Karpas-422 (cell line): ENCODE measurements at regions not wholly inside any gene's neighbourhood (a gene's known extent, or its start where the extent isn't known, plus 50 kb on each side); places are given as distances from the start of the nearest gene placed in this dataset.

Experiments
- DNase-seq: peaks from one replicate; pipeline ENCODE4 v3.0.0-alpha.2; 2015
- H2AFZ ChIP-seq: fragments of 200-600 bp; sonication (generic); 2 replicates; pipeline ENCODE4 v1.6.1; 2014; ENCODE audit warnings: antibody characterized with exemption, low read length, mixed read lengths
- H3K27ac ChIP-seq: fragments of 200-600 bp; sonication (generic); 2 replicates; pipeline ENCODE4 v1.5.1; 2014; ENCODE audit warnings: mild to moderate bottlenecking, low read length, moderate library complexity
- H3K27me3 ChIP-seq: fragments of 200-600 bp; sonication (generic); 2 replicates; pipeline ENCODE4 v1.6.1; 2014; ENCODE audit warnings: low read length, mixed read lengths
- H3K36me3 ChIP-seq: fragments of 200-600 bp; sonication (generic); 2 replicates; pipeline ENCODE4 v1.6.1; 2014; ENCODE audit warnings: low read length, mixed read lengths; ENCODE audit not compliant: insufficient read depth
- H3K4me1 ChIP-seq: fragments of 200-600 bp; sonication (generic); 2 replicates; pipeline ENCODE4 v1.6.1; 2014; ENCODE audit warnings: mild to moderate bottlenecking, low read length, mixed read lengths
- H3K4me2 ChIP-seq: fragments of 200-600 bp; sonication (generic); 2 replicates; pipeline ENCODE4 v1.6.1; 2014; ENCODE audit warnings: low read length, low read depth, mild to moderate bottlenecking; ENCODE audit not compliant: poor library complexity, severe bottlenecking
- H3K4me3 ChIP-seq: fragments of 200-600 bp; sonication (generic); 2 replicates; pipeline ENCODE4 v1.5.1; 2014; ENCODE audit warnings: mild to moderate bottlenecking, antibody characterized with exemption, low read length, mixed read lengths
- H3K79me2 ChIP-seq: fragments of 200-600 bp; sonication (generic); 2 replicates; pipeline ENCODE4 v1.6.1; 2014; ENCODE audit warnings: mild to moderate bottlenecking, low read length, mixed read lengths
- H3K9ac ChIP-seq: fragments of 200-600 bp; sonication (generic); 2 replicates; pipeline ENCODE4 v1.6.0; 2014; ENCODE audit warnings: low read length
- H3K9me2 ChIP-seq: fragments of 200-600 bp; sonication (generic), shearing (Covaris generic); replicated peaks from 2 replicates; pipeline ENCODE4 v1.6.0; 2014; ENCODE audit warnings: mild to moderate bottlenecking, low read length, moderate library complexity; ENCODE audit not compliant: insufficient read depth
- H3K9me3 ChIP-seq: fragments of 300-700, 200-600 bp; sonication (generic); 2 replicates; pipeline ENCODE4 v1.6.1; 2014; ENCODE audit warnings: low read length, mixed read lengths
- H4K20me1 ChIP-seq: fragments of 200-600 bp; sonication (generic); 2 replicates; pipeline ENCODE4 v1.6.1; 2014; ENCODE audit warnings: mild to moderate bottlenecking, antibody characterized with exemption, low read length, low read depth; ENCODE audit not compliant: insufficient read depth

DNA sequence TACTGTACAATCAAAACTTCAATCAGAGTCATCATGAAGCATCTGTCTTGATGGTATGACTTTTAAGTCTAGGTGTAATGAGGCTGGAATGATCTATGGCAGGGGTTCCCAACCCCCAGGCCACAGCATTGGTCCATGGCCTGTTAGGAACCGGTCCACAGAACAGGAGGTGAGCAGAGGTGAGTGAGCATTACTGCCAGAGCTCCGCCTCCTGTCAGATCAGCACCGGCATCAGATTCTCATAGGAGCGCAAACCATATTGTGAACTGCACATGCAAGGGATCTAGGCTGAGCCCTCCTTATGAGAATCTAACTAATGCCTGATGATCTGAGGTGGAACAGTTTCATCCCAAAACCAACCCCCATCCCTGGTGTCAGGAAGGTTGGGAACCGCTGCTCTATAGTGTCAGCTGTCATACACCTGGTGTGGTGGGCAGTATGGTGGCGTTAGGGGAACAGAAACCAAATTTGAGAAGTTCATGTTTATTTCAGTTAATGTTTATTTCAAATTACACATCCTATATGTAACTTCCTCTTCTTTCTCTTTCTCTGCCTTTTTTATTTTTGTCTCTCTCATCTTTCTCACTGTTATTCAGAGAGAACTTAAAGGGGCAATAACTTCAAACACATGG lies 432.6 kb downstream of the TNS3 start:
- H3K9ac ChIP-seq: no peak overlapping the region
- H3K4me3 ChIP-seq: no peak overlapping the region
- H3K36me3 ChIP-seq: no peaks in the 10 kb centered on the region
- no peak overlapping the region for H2AFZ ChIP-seq
- H3K27ac ChIP-seq: no peak overlapping the region
- no peaks in the 10 kb centered on the region for H3K79me2 ChIP-seq
- H3K9me3 ChIP-seq: no peaks in the 10 kb centered on the region
- no peaks in the 10 kb centered on the region for H4K20me1 ChIP-seq
- DNase-seq: no peak
- H3K27me3 ChIP-seq: no peaks in the 10 kb centered on the region
- no peaks in the 10 kb centered on the region for H3K9me2 ChIP-seq
- no peak overlapping the region for H3K4me2 ChIP-seq
- H3K4me1 ChIP-seq: 0 out of 2 replicates have a peak, but pooled peaks cover 4% of the 10 kb centered on the region

DNA sequence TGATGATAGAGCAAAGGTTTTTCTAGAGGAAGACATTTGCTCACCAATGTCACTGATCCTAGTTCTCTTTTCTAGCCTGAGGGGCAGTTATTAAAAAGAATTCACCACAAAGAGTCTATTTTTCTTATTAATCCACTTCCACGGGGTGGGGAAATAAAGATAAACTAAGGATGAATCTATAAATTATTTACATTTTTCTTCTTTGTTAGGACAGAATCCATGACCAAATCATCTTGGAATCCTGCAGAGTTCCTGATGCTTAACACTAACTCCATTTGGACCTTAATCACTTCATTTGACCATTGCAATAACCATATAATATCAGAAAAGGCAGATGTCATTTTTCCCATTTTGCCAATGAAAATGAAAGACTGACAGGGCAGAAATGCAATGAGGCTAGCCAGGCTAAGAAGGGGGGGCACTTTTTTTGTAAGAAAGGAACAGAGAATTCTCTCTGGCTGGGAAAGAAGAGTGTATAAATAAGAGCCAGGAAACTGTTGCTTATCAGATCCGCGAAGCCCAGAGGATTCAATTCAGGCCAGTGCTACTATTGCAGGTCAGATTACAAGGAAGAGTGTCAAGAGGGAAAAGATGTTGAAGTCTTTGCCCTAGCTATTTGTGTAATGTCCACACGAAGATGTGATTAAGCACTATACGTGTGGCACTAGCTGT lies 433.2 kb downstream of the TNS3 start:
- no peak overlapping the region for H2AFZ ChIP-seq
- no peak overlapping the region for H3K4me2 ChIP-seq

DNA sequence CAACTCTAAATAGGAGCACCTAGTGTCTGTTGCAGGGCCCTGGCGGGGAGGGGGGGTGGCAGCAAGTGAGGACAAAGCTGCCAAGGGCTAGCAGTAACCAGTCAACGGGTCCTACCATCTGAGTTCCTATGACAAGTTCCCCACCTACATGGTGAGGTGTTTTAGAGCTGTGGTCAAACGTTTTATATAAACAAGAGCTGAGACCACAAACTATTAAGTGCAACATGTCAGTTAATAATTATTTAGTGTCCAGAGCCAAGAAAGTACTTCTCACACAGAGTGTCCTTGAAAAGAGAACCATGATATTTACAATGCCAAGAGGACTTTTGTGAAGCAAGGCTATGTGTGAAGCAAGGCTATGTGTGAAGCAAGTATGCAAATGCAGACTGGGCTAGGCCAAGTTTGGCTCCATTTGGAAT lies 434.7 kb downstream of the TNS3 start:
- Histone ChIP-seq H3K4me2 (no peak overlapping the region), H3K4me3 (no peak overlapping the region)

More for the DNA sequence above, 433.2 kb downstream of the TNS3 start:
- Histone ChIP-seq H3K36me3 (no peaks in the 10 kb centered on the region), H3K27me3 (no peaks in the 10 kb centered on the region), H3K4me3 (no peak overlapping the region), H3K79me2 (no peaks in the 10 kb centered on the region), H3K9me2 (no peaks in the 10 kb centered on the region), H3K4me1 (0 out of 2 replicates have a peak, but pooled peaks cover 4% of the 10 kb centered on the region), H3K9me3 (no peaks in the 10 kb centered on the region), H3K27ac (no peak overlapping the region), H4K20me1 (no peaks in the 10 kb centered on the region), H3K9ac (no peak overlapping the region)
- no peak for DNase-seq

DNA sequence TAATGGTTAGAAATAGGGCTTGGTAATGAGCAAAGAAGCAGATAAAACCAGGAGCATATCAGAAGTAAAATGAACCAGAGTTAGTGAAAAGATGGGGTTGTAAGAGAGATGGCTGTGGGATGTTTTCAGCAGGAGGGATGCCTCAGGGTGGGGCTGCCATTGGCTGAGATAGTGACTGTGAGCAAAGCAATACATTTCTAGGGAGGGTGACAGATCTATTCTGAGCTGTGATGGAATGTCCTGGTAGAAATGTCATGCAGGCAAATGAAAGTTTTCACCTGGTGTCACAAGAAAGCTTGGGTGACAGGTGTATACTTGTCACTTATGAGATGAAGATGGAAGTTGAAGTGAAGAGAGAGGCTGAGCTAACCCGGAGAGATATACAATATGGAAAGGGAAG lies 435.9 kb downstream of the TNS3 start:
- no peak for DNase-seq
- no peak overlapping the region for H2AFZ ChIP-seq

More for the DNA sequence above, 434.7 kb downstream of the TNS3 start:
- no peak overlapping the region for H2AFZ ChIP-seq
- no peaks in the 10 kb centered on the region for H3K79me2 ChIP-seq
- H3K4me1 ChIP-seq: 0 out of 2 replicates have a peak, but pooled peaks cover 4% of the 10 kb centered on the region
- no peaks in the 10 kb centered on the region for H3K36me3 ChIP-seq
- DNase-seq: no peak
- H3K27ac ChIP-seq: no peak overlapping the region
- H3K9ac ChIP-seq: no peak overlapping the region
- no peaks in the 10 kb centered on the region for H3K9me2 ChIP-seq
- H3K27me3 ChIP-seq: no peaks in the 10 kb centered on the region
- no peaks in the 10 kb centered on the region for H3K9me3 ChIP-seq
- no peaks in the 10 kb centered on the region for H4K20me1 ChIP-seq

DNA sequence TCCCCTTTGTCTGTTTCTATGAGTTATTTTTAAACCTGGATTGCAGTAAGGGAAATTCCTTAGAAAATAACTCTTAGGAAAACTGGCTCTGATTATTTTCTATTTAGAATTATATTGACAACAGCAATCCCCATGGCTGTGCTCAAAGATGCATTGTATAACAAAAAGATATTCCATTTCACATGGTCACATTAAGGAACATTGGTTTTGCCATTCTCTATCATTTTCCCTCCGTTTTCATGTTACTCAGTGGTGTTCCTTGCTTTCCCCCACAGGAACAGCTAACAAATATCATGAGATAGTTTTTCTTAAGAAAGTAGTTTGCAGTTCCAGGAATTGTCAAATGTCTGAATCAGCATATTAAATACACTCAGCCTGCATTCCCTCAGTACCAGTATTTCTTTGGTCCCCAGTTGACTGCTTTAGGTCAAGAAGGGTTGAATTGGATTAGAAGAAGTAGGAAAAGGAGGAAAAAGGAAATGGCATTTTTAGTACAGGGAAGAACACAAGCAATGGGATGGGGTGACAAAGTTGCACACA lies 436.7 kb downstream of the TNS3 start:
- Histone ChIP-seq H3K4me3 (no peak overlapping the region), H2AFZ (no peak overlapping the region), H3K27ac (no peak overlapping the region), H3K4me1 (peaks cover 6% of the 10 kb centered on the region), H3K27me3 (no peaks in the 10 kb centered on the region), H3K9me2 (no peaks in the 10 kb centered on the region), H3K4me2 (no peak overlapping the region), H3K9ac (no peak overlapping the region), H3K9me3 (no peaks in the 10 kb centered on the region), H3K36me3 (no peaks in the 10 kb centered on the region), H4K20me1 (no peaks in the 10 kb centered on the region), H3K79me2 (no peaks in the 10 kb centered on the region)
- DNase-seq: no peak

More for the DNA sequence above, 435.9 kb downstream of the TNS3 start:
- 0 out of 2 replicates have a peak, but pooled peaks cover 4% of the 10 kb centered on the region for H3K4me1 ChIP-seq
- no peaks in the 10 kb centered on the region for H4K20me1 ChIP-seq
- no peaks in the 10 kb centered on the region for H3K27me3 ChIP-seq
- H3K36me3 ChIP-seq: no peaks in the 10 kb centered on the region
- no peak overlapping the region for H3K27ac ChIP-seq
- H3K4me2 ChIP-seq: no peak overlapping the region
- H3K9me3 ChIP-seq: no peaks in the 10 kb centered on the region
- H3K9me2 ChIP-seq: no peaks in the 10 kb centered on the region
- no peaks in the 10 kb centered on the region for H3K79me2 ChIP-seq
- no peak overlapping the region for H3K4me3 ChIP-seq
- no peak overlapping the region for H3K9ac ChIP-seq

DNA sequence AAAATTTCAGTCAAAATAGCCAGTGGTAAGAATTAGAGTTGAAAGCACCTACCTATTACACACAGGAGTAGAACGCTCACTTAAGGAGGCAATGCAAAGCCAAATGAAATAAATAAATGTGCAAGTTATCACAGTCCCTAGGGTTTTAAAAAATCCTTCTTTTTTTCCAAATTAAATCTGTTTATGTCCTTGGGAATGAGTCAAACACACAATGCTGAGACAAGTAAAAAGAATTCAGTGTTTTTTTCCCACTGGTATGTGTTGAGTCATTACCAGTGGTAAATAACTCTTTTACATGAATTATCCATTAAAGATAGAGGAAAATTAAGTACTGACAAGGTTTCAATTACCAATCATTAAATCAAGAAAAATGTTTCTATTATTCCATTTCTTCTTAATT lies 438.6 kb downstream of the TNS3 start:
- Histone ChIP-seq H3K36me3 (no peaks in the 10 kb centered on the region), H3K9me3 (no peaks in the 10 kb centered on the region), H3K27ac (no peak overlapping the region), H3K9ac (no peak overlapping the region), H3K4me2 (no peak overlapping the region), H3K4me3 (no peak overlapping the region), H4K20me1 (no peaks in the 10 kb centered on the region), H3K9me2 (no peaks in the 10 kb centered on the region), H3K79me2 (no peaks in the 10 kb centered on the region), H3K27me3 (no peaks in the 10 kb centered on the region), H2AFZ (no peak overlapping the region), H3K4me1 (peaks cover 10% of the 10 kb centered on the region)
- no peak for DNase-seq

DNA sequence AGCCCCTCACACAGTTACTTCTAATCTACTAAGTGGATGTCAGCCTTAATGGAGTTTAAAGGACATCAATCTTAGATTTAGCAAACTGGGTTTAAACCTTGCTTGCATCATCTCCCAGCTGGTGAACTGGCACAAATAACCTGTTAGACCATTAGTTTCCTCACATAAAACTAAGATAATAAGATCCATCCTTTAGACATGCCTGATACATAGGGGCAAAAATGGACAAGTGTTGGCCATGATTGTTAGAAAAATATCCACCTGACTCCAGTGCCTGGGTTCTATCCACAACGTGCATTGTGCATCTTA lies 439.1 kb downstream of the TNS3 start:
- Histone ChIP-seq H3K79me2 (no peaks in the 10 kb centered on the region), H3K36me3 (no peaks in the 10 kb centered on the region)
- DNase-seq: no peak

DNA sequence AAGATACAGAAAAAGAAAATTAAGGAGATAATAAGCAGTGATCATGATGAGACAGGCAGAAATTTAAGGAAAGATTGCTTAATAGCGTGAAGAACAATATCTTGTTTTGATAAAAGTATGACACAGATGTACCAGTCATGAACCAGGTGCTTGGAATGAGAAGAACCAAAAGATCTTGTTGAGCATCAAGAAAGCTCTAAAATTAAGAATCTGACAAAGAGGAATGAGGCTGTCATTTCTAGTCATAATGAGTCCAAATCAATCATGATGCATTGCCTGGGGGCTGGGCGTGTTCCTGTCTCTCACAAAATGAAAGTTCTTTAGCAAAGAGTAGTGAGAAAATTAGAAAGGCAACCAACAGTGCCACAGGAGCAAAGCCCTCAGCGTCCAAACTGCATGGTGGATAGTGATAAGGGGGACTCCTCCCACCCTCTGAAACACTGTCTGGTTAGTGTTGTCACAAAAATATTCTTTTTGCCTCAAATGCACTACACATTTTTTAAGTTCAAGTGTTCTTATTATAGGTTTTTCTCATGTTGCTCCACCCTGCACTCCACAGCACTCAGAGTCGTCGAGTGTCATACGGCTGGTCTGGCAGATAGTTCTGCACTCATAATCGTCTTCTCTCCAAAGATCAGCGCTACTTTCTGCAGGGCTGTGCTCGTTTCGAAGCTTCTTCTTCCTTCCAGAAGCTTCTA lies 439.6 kb downstream of the TNS3 start:
- H3K27me3 ChIP-seq: no peaks in the 10 kb centered on the region
- H3K4me2 ChIP-seq: no peak overlapping the region
- no peak overlapping the region for H3K4me3 ChIP-seq
- H3K4me1 ChIP-seq: peaks cover 10% of the 10 kb centered on the region
- no peak overlapping the region for H3K27ac ChIP-seq
- no peak overlapping the region for H3K9ac ChIP-seq
- H2AFZ ChIP-seq: no peak overlapping the region
- no peaks in the 10 kb centered on the region for H3K79me2 ChIP-seq
- no peaks in the 10 kb centered on the region for H3K9me2 ChIP-seq
- H4K20me1 ChIP-seq: no peaks in the 10 kb centered on the region
- DNase-seq: no peak
- no peaks in the 10 kb centered on the region for H3K9me3 ChIP-seq
- H3K36me3 ChIP-seq: no peaks in the 10 kb centered on the region

More for the DNA sequence above, 439.1 kb downstream of the TNS3 start:
- H4K20me1 ChIP-seq: no peaks in the 10 kb centered on the region
- H2AFZ ChIP-seq: no peak overlapping the region
- no peaks in the 10 kb centered on the region for H3K9me3 ChIP-seq
- H3K9ac ChIP-seq: no peak overlapping the region
- no peaks in the 10 kb centered on the region for H3K27me3 ChIP-seq
- H3K27ac ChIP-seq: no peak overlapping the region
- no peak overlapping the region for H3K4me2 ChIP-seq
- peaks cover 10% of the 10 kb centered on the region for H3K4me1 ChIP-seq
- no peaks in the 10 kb centered on the region for H3K9me2 ChIP-seq
- no peak overlapping the region for H3K4me3 ChIP-seq
